ENCODE measurements at regions not wholly inside any gene's neighbourhood (a gene's known extent, or its start where the extent isn't known, plus 50 kb on each side); places are given as distances from the start of the nearest gene placed in this dataset.

- DNase-seq = no peak
Observed at GRCh38 chr1:55588309-55588708, 373.1 kb upstream of the USP24 start.

GRCh38 chr1:55586771-55587170 lies 371.6 kb upstream of the USP24 start:
- DNase-seq = no peak

GRCh38 chr1:55585402-55585792 lies 370.2 kb upstream of the USP24 start:
- no peak for DNase-seq

GRCh38 chr1:55584526-55585401 lies 369.6 kb upstream of the USP24 start:
- DNase-seq = no peak

GRCh38 chr1:55582084-55582483 lies 366.9 kb upstream of the USP24 start:
- no peak for DNase-seq

GRCh38 chr1:55580845-55581332 lies 365.7 kb upstream of the USP24 start:
- DNase-seq = no peak

GRCh38 chr1:55579332-55580001 lies 364.3 kb upstream of the USP24 start:
- DNase-seq = no peak

- no peak for DNase-seq
Observed at GRCh38 chr1:55578646-55579045, 363.5 kb upstream of the USP24 start.

- no peak for DNase-seq
Observed at GRCh38 chr1:55575571-55576279, 360.6 kb upstream of the USP24 start.

- no peak for DNase-seq
Observed at GRCh38 chr1:55574691-55575225, 359.6 kb upstream of the USP24 start.

GRCh38 chr1:55572878-55573734 lies 357.9 kb upstream of the USP24 start:
- no peak for DNase-seq

- DNase-seq = no peak
Observed at GRCh38 chr1:55571767-55572166, 356.6 kb upstream of the USP24 start.

- no peak for DNase-seq
Observed at GRCh38 chr1:55569417-55569816, 354.3 kb upstream of the USP24 start.

GRCh38 chr1:55568732-55569131 lies 353.6 kb upstream of the USP24 start:
- no peak for DNase-seq

GRCh38 chr1:55560266-55560665 lies 345.1 kb upstream of the USP24 start:
- no peak for DNase-seq

- no peak for DNase-seq
Observed at GRCh38 chr1:55559842-55560241, 344.7 kb upstream of the USP24 start.

GRCh38 chr1:55559161-55559611 lies 344.0 kb upstream of the USP24 start:
- no peak for DNase-seq

- no peak for DNase-seq
Observed at GRCh38 chr1:55558515-55558914, 343.4 kb upstream of the USP24 start.

- no peak for DNase-seq
Observed at GRCh38 chr1:55555956-55556725, 341.0 kb upstream of the USP24 start.

- DNase-seq = no peak
Observed at GRCh38 chr1:55554611-55555010, 339.4 kb upstream of the USP24 start.

GRCh38 chr1:55552636-55553035 lies 337.5 kb upstream of the USP24 start:
- no peak for DNase-seq

Measured in cerebellar nuclear complex (tissue), 1 donor.